ENCODE measurements at regions not wholly inside any gene's neighbourhood (a gene's known extent, or its start where the extent isn't known, plus 50 kb on each side); places are given as distances from the start of the nearest gene placed in this dataset.

DNA sequence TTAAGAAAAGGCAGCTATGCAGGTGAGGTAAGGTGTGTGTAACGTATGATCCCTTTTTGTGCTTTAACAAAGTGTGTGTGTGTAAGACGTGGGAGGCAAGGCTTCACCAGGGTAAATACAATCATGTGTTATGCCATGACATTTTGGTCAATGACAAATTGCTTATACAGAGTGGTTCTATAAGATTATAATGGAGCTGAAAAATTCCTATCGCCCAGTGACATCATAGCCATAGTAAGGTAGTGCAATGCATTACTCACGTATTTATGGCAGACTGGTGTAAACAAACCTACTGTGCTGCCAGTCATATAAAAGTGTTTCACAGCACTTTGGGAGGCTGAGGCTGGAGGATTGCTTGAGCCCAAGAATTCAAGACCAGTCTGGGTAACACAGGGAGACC lies 60.2 kb upstream of the LCTL start:
- TF ChIP-seq, protein P1, sequence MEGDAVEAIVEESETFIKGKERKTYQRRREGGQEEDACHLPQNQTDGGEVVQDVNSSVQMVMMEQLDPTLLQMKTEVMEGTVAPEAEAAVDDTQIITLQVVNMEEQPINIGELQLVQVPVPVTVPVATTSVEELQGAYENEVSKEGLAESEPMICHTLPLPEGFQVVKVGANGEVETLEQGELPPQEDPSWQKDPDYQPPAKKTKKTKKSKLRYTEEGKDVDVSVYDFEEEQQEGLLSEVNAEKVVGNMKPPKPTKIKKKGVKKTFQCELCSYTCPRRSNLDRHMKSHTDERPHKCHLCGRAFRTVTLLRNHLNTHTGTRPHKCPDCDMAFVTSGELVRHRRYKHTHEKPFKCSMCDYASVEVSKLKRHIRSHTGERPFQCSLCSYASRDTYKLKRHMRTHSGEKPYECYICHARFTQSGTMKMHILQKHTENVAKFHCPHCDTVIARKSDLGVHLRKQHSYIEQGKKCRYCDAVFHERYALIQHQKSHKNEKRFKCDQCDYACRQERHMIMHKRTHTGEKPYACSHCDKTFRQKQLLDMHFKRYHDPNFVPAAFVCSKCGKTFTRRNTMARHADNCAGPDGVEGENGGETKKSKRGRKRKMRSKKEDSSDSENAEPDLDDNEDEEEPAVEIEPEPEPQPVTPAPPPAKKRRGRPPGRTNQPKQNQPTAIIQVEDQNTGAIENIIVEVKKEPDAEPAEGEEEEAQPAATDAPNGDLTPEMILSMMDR (IDR thresholded peaks at IDR 0.05) = no peak
- TF ChIP-seq POLR2AphosphoS5 (IDR thresholded peaks at IDR 0.05; ENCODE audit: insufficient read depth in 1 of 2, low read depth in 1 of 2) (no peak), POLR2A (IDR thresholded peaks at IDR 0.05) (no peak)
